ENCODE measurements at regions not wholly inside any gene's neighbourhood (a gene's known extent, or its start where the extent isn't known, plus 50 kb on each side); places are given as distances from the start of the nearest gene placed in this dataset.

GRCh38 chr3:102348904-102349303 is 85.9 kb upstream of the ZPLD1 start:
- no peak overlapping the region for H3K9ac ChIP-seq (ENCODE audit: low read depth, low read length)
- ATAC-seq (ENCODE audit: insufficient read depth, low read depth) (no peak), DNase-seq (no peak)
- H3K4me1 ChIP-seq (ENCODE audit: insufficient read depth, low read length) = no peaks in the 10 kb centered on the region
- no peaks in the 10 kb centered on the region for H4K20me1 ChIP-seq (ENCODE audit: insufficient read depth, low read length)
- H3K4me2 ChIP-seq (ENCODE audit: insufficient read depth, low read length) = no peak overlapping the region
- TF ChIP-seq EZH2 (IDR thresholded peaks at IDR 0.05; ENCODE audit: borderline replicate concordance, low read depth, low read length, severe bottlenecking) (no peak), CTCF (IDR thresholded peaks at IDR 0.05; ENCODE audit: borderline replicate concordance, extremely low read depth, low read length, poor library complexity, severe bottlenecking) (no peak)
- no peaks in the 10 kb centered on the region for H3K79me2 ChIP-seq (ENCODE audit: insufficient read depth, low read length)
- H3K4me3 ChIP-seq (ENCODE audit: low read depth in 1 of 2, low read length in 2 of 2) = no peak overlapping the region
- no peaks in the 10 kb centered on the region for H3K36me3 ChIP-seq (ENCODE audit: insufficient read depth, low read length)
- H2AFZ ChIP-seq (ENCODE audit: low read depth, low read length) = no peak overlapping the region
- no peaks in the 10 kb centered on the region for H3K9me3 ChIP-seq (ENCODE audit: insufficient read depth, low read length, severe bottlenecking)
- H3K27ac ChIP-seq (ENCODE audit: low read length) = no peak overlapping the region
- no peaks in the 10 kb centered on the region for H3K27me3 ChIP-seq (ENCODE audit: insufficient read depth, low read length, poor library complexity)

DNA sequence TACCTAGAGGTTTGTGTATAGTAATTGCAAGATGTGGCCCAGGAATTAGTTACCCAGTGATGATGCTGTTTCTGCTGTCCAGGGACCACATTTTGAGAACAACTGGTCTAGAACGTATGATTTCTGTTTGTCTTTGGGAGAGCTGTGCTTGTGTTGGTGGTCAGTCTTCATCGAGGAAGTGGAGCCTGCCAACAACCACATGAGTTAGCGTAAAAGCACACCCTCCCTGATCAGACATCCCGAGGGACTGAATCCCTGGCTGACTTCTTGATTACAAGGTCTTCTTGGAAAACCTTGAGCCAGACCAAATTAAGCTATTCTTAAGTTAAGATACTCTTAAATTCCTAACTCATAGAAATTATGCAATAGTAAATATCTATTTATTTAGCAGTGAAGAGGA is 81.7 kb upstream of the ZPLD1 start:
- ATAC-seq (ENCODE audit: insufficient read depth, low read depth) (no peak), DNase-seq (no peak)

GRCh38 chr3:102353805-102354204 is 81.0 kb upstream of the ZPLD1 start:
- Histone ChIP-seq H3K4me3 (ENCODE audit: low read depth in 1 of 2, low read length in 2 of 2) (no peak overlapping the region), H2AFZ (ENCODE audit: low read depth, low read length) (no peak overlapping the region), H3K36me3 (ENCODE audit: insufficient read depth, low read length) (no peaks in the 10 kb centered on the region), H4K20me1 (ENCODE audit: insufficient read depth, low read length) (no peaks in the 10 kb centered on the region), H3K9me3 (ENCODE audit: insufficient read depth, low read length, severe bottlenecking) (no peaks in the 10 kb centered on the region), H3K79me2 (ENCODE audit: insufficient read depth, low read length) (no peaks in the 10 kb centered on the region), H3K4me1 (ENCODE audit: insufficient read depth, low read length) (no peaks in the 10 kb centered on the region), H3K4me2 (ENCODE audit: insufficient read depth, low read length) (no peak overlapping the region), H3K27ac (ENCODE audit: low read length) (no peak overlapping the region), H3K9ac (ENCODE audit: low read depth, low read length) (no peak overlapping the region), H3K27me3 (ENCODE audit: insufficient read depth, low read length, poor library complexity) (no peaks in the 10 kb centered on the region)
- TF ChIP-seq EZH2 (IDR thresholded peaks at IDR 0.05; ENCODE audit: borderline replicate concordance, low read depth, low read length, severe bottlenecking) = no peak
- TF ChIP-seq CTCF (IDR thresholded peaks at IDR 0.05; ENCODE audit: borderline replicate concordance, extremely low read depth, low read length, poor library complexity, severe bottlenecking) = no peak
- no peak for ATAC-seq (ENCODE audit: insufficient read depth, low read depth)
- DNase-seq = no peak

More for the DNA sequence above, 81.7 kb upstream of the ZPLD1 start:
- no peak overlapping the region for H3K4me3 ChIP-seq (ENCODE audit: low read depth in 1 of 2, low read length in 2 of 2)
- no peaks in the 10 kb centered on the region for H4K20me1 ChIP-seq (ENCODE audit: insufficient read depth, low read length)
- TF ChIP-seq CTCF (IDR thresholded peaks at IDR 0.05; ENCODE audit: borderline replicate concordance, extremely low read depth, low read length, poor library complexity, severe bottlenecking) = no peak
- no peak for TF ChIP-seq EZH2 (IDR thresholded peaks at IDR 0.05; ENCODE audit: borderline replicate concordance, low read depth, low read length, severe bottlenecking)
- no peak overlapping the region for H3K9ac ChIP-seq (ENCODE audit: low read depth, low read length)
- no peaks in the 10 kb centered on the region for H3K27me3 ChIP-seq (ENCODE audit: insufficient read depth, low read length, poor library complexity)
- no peak overlapping the region for H3K4me2 ChIP-seq (ENCODE audit: insufficient read depth, low read length)
- H3K4me1 ChIP-seq (ENCODE audit: insufficient read depth, low read length) = no peaks in the 10 kb centered on the region
- H2AFZ ChIP-seq (ENCODE audit: low read depth, low read length) = no peak overlapping the region
- H3K79me2 ChIP-seq (ENCODE audit: insufficient read depth, low read length) = no peaks in the 10 kb centered on the region
- H3K27ac ChIP-seq (ENCODE audit: low read length) = no peak overlapping the region
- H3K9me3 ChIP-seq (ENCODE audit: insufficient read depth, low read length, severe bottlenecking) = no peaks in the 10 kb centered on the region
- H3K36me3 ChIP-seq (ENCODE audit: insufficient read depth, low read length) = no peaks in the 10 kb centered on the region

Data from DND-41 (cell line).